H1 (cell line): ENCODE measurements at regions not wholly inside any gene's neighbourhood (a gene's known extent, or its start where the extent isn't known, plus 50 kb on each side); places are given as distances from the start of the nearest gene placed in this dataset.

Source experiments
- CTCF ChIA-PET: fragments of 300-600 bp; sonication (Branson Sonifier 250); formaldehyde crosslinking; loops from one replicate; lab custom pipeline; 2021; ENCODE audit not compliant: partially characterized antibody; lab: Charles Lee
- POLR2A ChIA-PET: fragments of 300-600 bp; sonication (Branson Sonifier 250); formaldehyde crosslinking; loops from one replicate; lab custom pipeline; 2021; ENCODE audit warnings: inconsistent platforms; ENCODE audit not compliant: partially characterized antibody; lab: Charles Lee
- DNase-seq, 2 experiments: peaks; one replicate each; pipeline versions ENCODE4 v3.0.0 to v3.0.0-alpha.2; 2010 to 2022; ENCODE audit warnings: low spot score in 2 of 2, low read depth in 1 of 2, mixed read lengths in 1 of 2
- FAIRE-seq: peaks from 2 replicates; lab custom pipeline; 2011; peaks lifted over from hg19 to GRCh38; lab: Jason Lieb, UNC
- H2AFZ ChIP-seq: 2 replicates; pipeline ENCODE4 v1.8.1; 2012; ENCODE audit warnings: low read length, inconsistent platforms
- H2AK5ac ChIP-seq: 2 replicates; pipeline ENCODE4 v1.6.1; 2013; ENCODE audit warnings: low read depth, low read length
- H2BK120ac ChIP-seq: replicated peaks from 2 replicates; pipeline ENCODE3; 2013; ENCODE audit warnings: low read depth, low read length, inconsistent platforms
- H2BK12ac ChIP-seq: 2 replicates; pipeline ENCODE4 v1.6.1; 2013; ENCODE audit warnings: low read depth, low read length
- H2BK15ac ChIP-seq: 2 replicates; pipeline ENCODE4 v1.6.1; 2013; ENCODE audit warnings: low read length
- H2BK20ac ChIP-seq: 2 replicates; pipeline ENCODE4 v1.6.1; 2013; ENCODE audit warnings: low read length
- H2BK5ac ChIP-seq: 2 replicates; pipeline ENCODE4 v1.6.1; 2013; ENCODE audit warnings: low read depth, low read length
- H3K14ac ChIP-seq: 2 replicates; pipeline ENCODE4 v1.6.1; 2013; ENCODE audit warnings: inconsistent platforms; ENCODE audit not compliant: insufficient read length
- H3K18ac ChIP-seq: 2 replicates; pipeline ENCODE4 v1.6.1; 2013; ENCODE audit warnings: low read length; ENCODE audit errors: extremely low read depth
- H3K23ac ChIP-seq: 2 replicates; pipeline ENCODE4 v1.6.1; 2013; ENCODE audit warnings: inconsistent platforms; ENCODE audit not compliant: insufficient read length
- H3K23me2 ChIP-seq: 2 replicates; pipeline ENCODE4 v1.6.1; 2013; ENCODE audit warnings: low read depth, low read length
- H3K27ac ChIP-seq: 2 replicates; pipeline ENCODE4 v1.6.1; 2011; ENCODE audit warnings: low read depth, low read length, inconsistent platforms
- H3K27me3 ChIP-seq, 4 experiments: replicated peaks in 1 of 4; 1 replicate in 1 of 4; 2 replicates in 3 of 4; pipeline versions ENCODE4 v1.6.1 to v1.8.1; 2011 to 2013; ENCODE audit warnings: low read length in 3 of 4, mild to moderate bottlenecking in 3 of 4, inconsistent platforms in 2 of 4, mixed read lengths in 2 of 4, moderate library complexity in 1 of 4; ENCODE audit not compliant: control insufficient read depth in 3 of 4, insufficient read depth in 3 of 4; ENCODE audit errors: extremely low read depth in 1 of 4
- H3K36me3 ChIP-seq, 4 experiments: 2 replicates each; pipeline versions ENCODE4 v1.6.1 to v1.8.1; 2011 to 2013; ENCODE audit warnings: mild to moderate bottlenecking in 4 of 4, low read length in 3 of 4, moderate library complexity in 2 of 4, control low read depth in 1 of 4, inconsistent platforms in 1 of 4; ENCODE audit not compliant: insufficient read depth in 4 of 4, control insufficient read depth in 2 of 4
- H3K4ac ChIP-seq: replicated peaks from 2 replicates; pipeline ENCODE3; 2013; ENCODE audit warnings: low read length, low read depth, mixed read lengths, inconsistent platforms; ENCODE audit not compliant: insufficient read length
- H3K4me1 ChIP-seq, 4 experiments: replicated peaks in 1 of 4; 1 replicate in 1 of 4; 2 replicates in 3 of 4; pipeline versions ENCODE4 v1.6.1 to v1.8.1; 2011 to 2013; ENCODE audit warnings: low read length in 3 of 4, inconsistent platforms in 2 of 4, mixed read lengths in 1 of 4; ENCODE audit not compliant: insufficient read depth in 4 of 4, control insufficient read depth in 3 of 4
- H3K4me2 ChIP-seq, 2 experiments: 2 replicates each; pipeline versions ENCODE4 v1.6.1 to v1.8.1; 2011 to 2013; ENCODE audit warnings: low read depth in 2 of 2, low read length in 2 of 2, control low read depth in 1 of 2, inconsistent platforms in 1 of 2, mild to moderate bottlenecking in 1 of 2; ENCODE audit not compliant: insufficient read depth in 1 of 2
- H3K4me3 ChIP-seq, 4 experiments: fragments of 200-600, 300-600 bp in 1 of 4; sonication (generic), shearing (Covaris generic), sonication (Bioruptor Twin) in 1 of 4; 2 replicates each; pipeline versions ENCODE4 v1.5.1 to v1.8.1; 2011 to 2016; ENCODE audit warnings: low read length in 4 of 4, low read depth in 3 of 4, control low read depth in 2 of 4, inconsistent platforms in 2 of 4, mild to moderate bottlenecking in 2 of 4, mixed read lengths in 1 of 4, moderate library complexity in 1 of 4; ENCODE audit not compliant: insufficient read depth in 2 of 4; ENCODE audit errors: extremely low read depth in 1 of 4
- H3K56ac ChIP-seq: replicated peaks from 2 replicates; pipeline ENCODE3; 2013; ENCODE audit warnings: low read depth, mild to moderate bottlenecking, mixed read lengths, low read length, inconsistent platforms; ENCODE audit not compliant: insufficient read length
- H3K79me1 ChIP-seq: 2 replicates; pipeline ENCODE4 v1.6.1; 2013; ENCODE audit warnings: low read depth, low read length, control low read depth
- H3K79me2 ChIP-seq, 2 experiments: 2 replicates each; pipeline versions ENCODE4 v1.6.1 to v1.8.1; 2012 to 2013; ENCODE audit warnings: low read length in 2 of 2, mild to moderate bottlenecking in 2 of 2, inconsistent platforms in 1 of 2; ENCODE audit not compliant: insufficient read depth in 2 of 2, control insufficient read depth in 1 of 2
- H3K9ac ChIP-seq, 4 experiments: replicated peaks in 1 of 4; 1 replicate in 1 of 4; 2 replicates in 3 of 4; pipeline versions ENCODE4 v1.6.1 to v1.8.1; 2011 to 2013; ENCODE audit warnings: low read depth in 3 of 4, low read length in 3 of 4, control low read depth in 2 of 4, mild to moderate bottlenecking in 2 of 4, moderate library complexity in 2 of 4, inconsistent platforms in 1 of 4; ENCODE audit errors: extremely low read depth in 1 of 4
- H3K9me3 ChIP-seq, 2 experiments: 2 replicates each; pipeline versions ENCODE4 v1.6.1 to v1.8.1; 2012 to 2013; ENCODE audit warnings: mild to moderate bottlenecking in 2 of 2, moderate library complexity in 2 of 2, control low read depth in 1 of 2, inconsistent platforms in 1 of 2, low read depth in 1 of 2, low read length in 1 of 2, mixed read lengths in 1 of 2; ENCODE audit not compliant: insufficient read depth in 2 of 2
- H4K20me1 ChIP-seq, 2 experiments: replicated peaks in 1 of 2; 2 replicates each; pipeline versions ENCODE3 to v1.8.1; 2011 to 2013; ENCODE audit warnings: inconsistent platforms in 2 of 2, low read length in 2 of 2, mild to moderate bottlenecking in 1 of 2; ENCODE audit not compliant: insufficient read depth in 2 of 2, control insufficient read depth in 1 of 2
- H4K5ac ChIP-seq: 2 replicates; pipeline ENCODE4 v1.6.1; 2013; ENCODE audit warnings: low read length, low read depth, mixed read lengths, inconsistent platforms; ENCODE audit not compliant: insufficient read length
- H4K8ac ChIP-seq: 2 replicates; pipeline ENCODE4 v1.8.0; 2013; ENCODE audit warnings: mild to moderate bottlenecking, moderate library complexity, low read length, inconsistent platforms; ENCODE audit not compliant: insufficient read depth; ENCODE audit errors: extremely low read depth
- H4K91ac ChIP-seq: replicated peaks from 2 replicates; pipeline ENCODE3; 2013; ENCODE audit warnings: low read length, mixed read lengths, inconsistent platforms; ENCODE audit not compliant: insufficient read length
- BRCA1 ChIP-seq: IDR thresholded peaks from 2 replicates; pipeline ENCODE4 v1.6.1; 2012; ENCODE audit warnings: low read depth, low read length, improper control_type of control experiment
- CHD1 ChIP-seq: IDR thresholded peaks from 2 replicates; pipeline ENCODE4 v1.6.1; 2012; ENCODE audit warnings: low read depth, low read length, improper control_type of control experiment
- CHD2 ChIP-seq: IDR thresholded peaks from 2 replicates; pipeline ENCODE4 v1.6.1; 2012; ENCODE audit warnings: low read length, improper control_type of control experiment
- EP300 ChIP-seq, 2 experiments: IDR thresholded peaks; 1 replicate in 1 of 2; 2 replicates in 1 of 2; pipeline ENCODE4 v1.6.1; 2011 to 2012; ENCODE audit warnings: low read depth in 2 of 2, low read length in 2 of 2, mild to moderate bottlenecking in 2 of 2, borderline replicate concordance in 1 of 2, inconsistent platforms in 1 of 2, moderate library complexity in 1 of 2
- EZH2 ChIP-seq: fragments of 200-600 bp; sonication (generic); IDR thresholded peaks from 2 replicates; pipeline ENCODE4 v1.7.1; 2012; ENCODE audit warnings: low read depth, mild to moderate bottlenecking, moderate library complexity, low read length, inconsistent platforms; ENCODE audit not compliant: severe bottlenecking
- KDM5A ChIP-seq: fragments of 200-600 bp; IDR thresholded peaks from 2 replicates; pipeline ENCODE4 v1.7.1; 2012; ENCODE audit warnings: mild to moderate bottlenecking, low read length, inconsistent platforms, mixed read lengths
- NANOG ChIP-seq: IDR thresholded peaks from 2 replicates; pipeline ENCODE4 v1.6.1; 2011; ENCODE audit warnings: low read length, low read depth, mild to moderate bottlenecking, inconsistent platforms; ENCODE audit not compliant: insufficient read depth, poor library complexity, severe bottlenecking
- PHF8 ChIP-seq: fragments of 200-600 bp; sonication (generic); conservative IDR thresholded peaks from 2 replicates; pipeline ENCODE4 v1.7.1; 2012; ENCODE audit warnings: low read depth, mild to moderate bottlenecking, inconsistent platforms, low read length, moderate library complexity
- POLR2AphosphoS5 ChIP-seq: IDR thresholded peaks from 2 replicates; pipeline ENCODE4 v1.6.1; 2011; ENCODE audit warnings: low read depth, low read length
- RFX5 ChIP-seq: IDR thresholded peaks from 2 replicates; pipeline ENCODE4 v1.6.1; 2011; ENCODE audit warnings: low read depth, low read length, improper control_type of control experiment, borderline replicate concordance
- TCF12 ChIP-seq: IDR thresholded peaks from 2 replicates; pipeline ENCODE4 v1.6.1; 2011; ENCODE audit warnings: low read depth, mild to moderate bottlenecking, low read length
- ZNF274 ChIP-seq: IDR thresholded peaks from 2 replicates; pipeline ENCODE4 v1.7.0; 2012; ENCODE audit warnings: low read length, borderline replicate concordance; ENCODE audit errors: extremely low read depth
- WGBS, 2 experiments: shearing (Covaris generic) in 1 of 2; methylation state at CpG; one replicate each; pipeline versions ENCODE4 v1.1.6 to v1.1.7; 2013 to 2015; ENCODE audit warnings: low lambda C conversion rate in 2 of 2, mixed read lengths in 2 of 2, inconsistent platforms in 1 of 2, low coverage in 1 of 2, missing lambda C conversion rate in 1 of 2; ENCODE audit not compliant: insufficient replicate concordance in 2 of 2, insufficient coverage in 1 of 2, insufficient read length in 1 of 2; ENCODE audit errors: extremely low coverage in 1 of 2, missing lambda C conversion rate in 1 of 2; 5-methylcytosine and 5-hydroxymethylcytosine counted together
- TF ChIP-seq, protein P1 (sequence below): IDR thresholded peaks from 2 replicates; pipeline ENCODE4 v1.6.1; 2011; ENCODE audit warnings: low read length, improper control_type of control experiment
- TF ChIP-seq, protein P2 (sequence below): IDR thresholded peaks from 2 replicates; pipeline ENCODE4 v1.6.1; 2012; ENCODE audit warnings: inconsistent platforms

DNA sequence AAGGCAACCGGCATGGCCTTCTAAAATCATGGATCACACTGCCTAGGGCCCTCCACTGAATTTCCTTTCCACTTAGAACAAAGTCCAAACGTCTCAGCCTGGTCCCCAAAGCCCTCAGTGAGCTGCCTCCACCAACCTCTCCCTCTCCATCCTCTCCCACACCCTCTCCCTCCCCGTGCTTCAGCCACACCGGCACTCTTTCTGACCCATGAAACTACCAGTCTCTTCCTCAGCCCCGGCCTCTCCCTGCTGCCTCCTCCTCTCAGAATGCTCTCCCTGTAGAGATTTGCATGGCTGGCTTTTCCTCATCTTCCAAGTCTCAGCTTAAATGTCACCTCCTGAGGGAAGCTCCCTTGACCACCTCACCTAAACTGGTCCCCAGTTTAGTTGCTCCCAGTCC, 219.0 kb upstream of the ZMIZ1 start:
- ChIA-PET CTCF (interaction anchor here (0.9 to 4.5 kb wide), 8 partner anchors 9 to 353 kb away, joined by 3 to 28 read pairs (median 3); no protein-coding TSS in a partner anchor), POLR2A (no interaction called here)
- H3K4ac ChIP-seq = no peak overlapping the region
- H3K23me2 ChIP-seq = no peaks in the 10 kb centered on the region
- H3K36me3 ChIP-seq = no peaks in the 10 kb centered on the region
- no peak overlapping the region for H2BK15ac ChIP-seq
- H3K79me2 ChIP-seq = no peaks in the 10 kb centered on the region
- H2BK120ac ChIP-seq = no peak overlapping the region
- H3K9me3 ChIP-seq = no peaks in the 10 kb centered on the region
- no peak overlapping the region for H3K14ac ChIP-seq
- H3K9ac ChIP-seq = no peak overlapping the region
- H3K23ac ChIP-seq = no peak overlapping the region
- H3K27ac ChIP-seq = no peak overlapping the region
- H2AFZ ChIP-seq = no peak overlapping the region
- no peaks in the 10 kb centered on the region; a peak in 2 of 7 replicates for H3K4me1 ChIP-seq
- no peak overlapping the region for H4K91ac ChIP-seq
- H2BK5ac ChIP-seq = no peak overlapping the region
- 85% methylated on average over 5 of the region's 5 CpGs; no CpG with 5 or more reads in 1 of the 2 experiments for WGBS, 2 experiments
- DNase-seq (no peak), FAIRE-seq (no peak)
- H2AK5ac ChIP-seq = no peak overlapping the region
- no peak overlapping the region for H3K4me2 ChIP-seq
- no peak overlapping the region for H2BK20ac ChIP-seq
- H4K8ac ChIP-seq = no peak overlapping the region
- no peak overlapping the region for H2BK12ac ChIP-seq
- H3K27me3 ChIP-seq = no peaks in the 10 kb centered on the region
- H4K5ac ChIP-seq = no peak overlapping the region
- H3K4me3 ChIP-seq = no peak overlapping the region
- H3K56ac ChIP-seq = no peak overlapping the region
- no peak overlapping the region for H3K18ac ChIP-seq
- no peaks in the 10 kb centered on the region for H3K79me1 ChIP-seq
- H4K20me1 ChIP-seq = no peaks in the 10 kb centered on the region
- TF ChIP-seq, protein P1, sequence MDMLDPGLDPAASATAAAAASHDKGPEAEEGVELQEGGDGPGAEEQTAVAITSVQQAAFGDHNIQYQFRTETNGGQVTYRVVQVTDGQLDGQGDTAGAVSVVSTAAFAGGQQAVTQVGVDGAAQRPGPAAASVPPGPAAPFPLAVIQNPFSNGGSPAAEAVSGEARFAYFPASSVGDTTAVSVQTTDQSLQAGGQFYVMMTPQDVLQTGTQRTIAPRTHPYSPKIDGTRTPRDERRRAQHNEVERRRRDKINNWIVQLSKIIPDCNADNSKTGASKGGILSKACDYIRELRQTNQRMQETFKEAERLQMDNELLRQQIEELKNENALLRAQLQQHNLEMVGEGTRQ = no peak
- TF ChIP-seq ZNF274 = no peak
- no peak for TF ChIP-seq POLR2AphosphoS5
- no peak for TF ChIP-seq EP300 (IDR thresholded peaks at IDR 0.05; ENCODE audit: borderline replicate concordance in 1 of 2, low read depth in 2 of 2, low read length in 2 of 2)
- TF ChIP-seq EZH2 = no peak
- TF ChIP-seq RFX5 = no peak
- TF ChIP-seq, protein P2, sequence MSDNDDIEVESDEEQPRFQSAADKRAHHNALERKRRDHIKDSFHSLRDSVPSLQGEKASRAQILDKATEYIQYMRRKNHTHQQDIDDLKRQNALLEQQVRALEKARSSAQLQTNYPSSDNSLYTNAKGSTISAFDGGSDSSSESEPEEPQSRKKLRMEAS = no peak
- TF ChIP-seq KDM5A = no peak
- TF ChIP-seq CHD2 = no peak
- TF ChIP-seq NANOG = no peak
- TF ChIP-seq PHF8 = no peak
- no peak for TF ChIP-seq BRCA1
- TF ChIP-seq CHD1 = no peak
- no peak for TF ChIP-seq TCF12
